ENCODE measurements at regions not wholly inside any gene's neighbourhood (a gene's known extent, or its start where the extent isn't known, plus 50 kb on each side); places are given as distances from the start of the nearest gene placed in this dataset.

DNA sequence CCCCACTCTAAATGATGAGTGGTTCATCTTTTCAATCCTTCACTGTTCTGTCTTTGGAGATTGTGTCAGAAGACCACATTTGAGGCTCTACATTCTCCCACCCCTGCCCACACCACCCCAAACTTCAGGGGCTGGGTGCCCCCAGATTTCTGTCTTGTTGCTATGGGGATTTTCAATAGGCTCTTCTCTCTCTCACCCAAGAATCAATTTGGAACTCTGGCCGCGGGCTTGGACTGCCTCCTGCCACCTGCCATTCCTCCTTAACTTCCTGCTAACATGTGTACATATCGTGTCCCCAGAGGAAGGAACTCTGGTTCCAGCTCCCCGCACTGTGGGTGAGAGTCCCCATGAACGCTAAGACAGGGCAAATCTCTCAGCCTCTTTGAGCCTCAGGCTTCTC lies 67.4 kb upstream of the LARS2 start:
- TF ChIP-seq CTBP1 (IDR thresholded peaks at IDR 0.05; ENCODE audit: borderline replicate concordance) (no peak), ZNF384 (IDR thresholded peaks at IDR 0.05) (no peak), BHLHE40 (IDR thresholded peaks at IDR 0.05; ENCODE audit: borderline replicate concordance) (no peak), LEF1 (IDR thresholded peaks at IDR 0.05; ENCODE audit: borderline replicate concordance) (no peak), SUZ12 (IDR thresholded peaks at IDR 0.05) (no peak)
- DNase-seq (ENCODE audit: extremely low spot score), result no peak
- ChIA-PET CTCF (no interaction called here), POLR2A (no interaction called here)

DNA sequence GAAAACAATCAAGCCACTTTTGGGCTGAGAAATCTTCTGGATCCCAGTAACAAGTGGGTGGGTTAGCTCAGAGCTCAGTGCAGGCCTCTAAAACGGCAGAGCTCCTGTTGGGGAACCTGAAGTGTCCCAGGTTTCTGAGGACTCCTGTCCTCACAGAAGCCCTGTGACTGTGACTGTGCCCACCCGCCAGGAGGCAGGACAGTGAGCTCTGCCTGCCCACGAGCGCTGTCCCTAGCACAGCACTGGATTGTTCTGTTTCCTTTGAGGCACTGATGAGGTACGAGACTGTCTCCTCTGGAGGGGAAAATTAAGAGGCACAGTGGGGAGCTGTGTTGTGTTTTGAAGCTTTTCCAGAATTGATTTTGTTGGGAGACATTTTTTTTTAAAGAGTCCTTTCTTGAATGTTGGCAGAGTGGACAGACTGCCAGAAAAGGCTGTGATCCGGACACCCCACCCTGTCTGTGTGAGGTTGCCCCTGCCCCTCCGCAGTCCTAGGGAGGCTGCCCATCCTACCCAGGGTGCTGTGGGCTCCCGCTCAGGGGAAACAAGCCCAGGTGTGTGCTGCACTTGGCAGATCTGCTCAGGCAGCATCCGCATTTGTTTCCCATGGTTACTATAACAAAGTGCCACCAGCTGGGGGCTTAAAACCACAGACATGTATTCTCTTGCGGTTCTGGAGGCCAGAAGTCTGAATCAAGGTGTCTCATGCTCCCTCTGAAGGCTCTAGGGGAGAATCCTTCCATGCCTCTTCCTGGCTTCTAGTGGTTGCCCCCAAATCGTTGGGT lies 66.6 kb upstream of the LARS2 start:
- POLR2A ChIA-PET, result no interaction called here
- TF ChIP-seq, protein P1, sequence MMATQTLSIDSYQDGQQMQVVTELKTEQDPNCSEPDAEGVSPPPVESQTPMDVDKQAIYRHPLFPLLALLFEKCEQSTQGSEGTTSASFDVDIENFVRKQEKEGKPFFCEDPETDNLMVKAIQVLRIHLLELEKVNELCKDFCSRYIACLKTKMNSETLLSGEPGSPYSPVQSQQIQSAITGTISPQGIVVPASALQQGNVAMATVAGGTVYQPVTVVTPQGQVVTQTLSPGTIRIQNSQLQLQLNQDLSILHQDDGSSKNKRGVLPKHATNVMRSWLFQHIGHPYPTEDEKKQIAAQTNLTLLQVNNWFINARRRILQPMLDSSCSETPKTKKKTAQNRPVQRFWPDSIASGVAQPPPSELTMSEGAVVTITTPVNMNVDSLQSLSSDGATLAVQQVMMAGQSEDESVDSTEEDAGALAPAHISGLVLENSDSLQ (IDR thresholded peaks at IDR 0.05), result no peak
- TF ChIP-seq CTBP1 (IDR thresholded peaks at IDR 0.05; ENCODE audit: borderline replicate concordance) (no peak), SUZ12 (IDR thresholded peaks at IDR 0.05) (no peak), ELF4 (IDR thresholded peaks at IDR 0.05) (no peak), NFRKB (IDR thresholded peaks at IDR 0.05) (no peak), FOXM1 (IDR thresholded peaks at IDR 0.05; ENCODE audit: borderline replicate concordance) (no peak), SP1 (IDR thresholded peaks at IDR 0.05) (no peak), FOXA1 (IDR thresholded peaks at IDR 0.05) (no peak), TARDBP (IDR thresholded peaks at IDR 0.05) (no peak), ZNF384 (IDR thresholded peaks at IDR 0.05) (no peak), FOXK2 (IDR thresholded peaks at IDR 0.05) (no peak)
- no peak for DNase-seq (ENCODE audit: extremely low spot score)
- CTCF ChIA-PET, result no interaction called here

DNA sequence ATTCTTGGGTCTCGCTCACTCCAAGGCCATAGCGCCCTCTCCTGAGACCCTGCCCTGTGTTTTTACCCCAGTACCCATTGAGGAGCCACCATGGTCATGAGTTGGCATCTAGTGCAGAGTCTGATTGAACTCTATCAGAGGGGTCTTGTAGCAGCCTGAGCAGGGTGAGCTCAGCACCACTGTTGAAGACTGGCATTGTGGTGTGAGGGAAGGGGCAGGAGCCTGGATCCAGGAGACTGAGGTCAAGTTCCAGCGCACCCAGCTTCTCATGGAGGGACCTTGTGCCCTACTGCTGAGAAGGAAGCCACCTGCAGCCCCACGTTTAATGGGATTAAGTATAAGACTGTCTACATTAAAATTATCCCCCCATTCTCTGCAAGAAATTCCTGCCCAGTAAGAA lies 65.8 kb upstream of the LARS2 start:
- ChIA-PET POLR2A (no interaction called here), CTCF (no interaction called here)
- TF ChIP-seq L3MBTL2 (conservative IDR thresholded peaks at IDR 0.05) (no peak), SUZ12 (IDR thresholded peaks at IDR 0.05) (no peak), TARDBP (IDR thresholded peaks at IDR 0.05) (no peak), FOXM1 (IDR thresholded peaks at IDR 0.05; ENCODE audit: borderline replicate concordance) (no peak), ELF4 (IDR thresholded peaks at IDR 0.05) (no peak), SP1 (IDR thresholded peaks at IDR 0.05) (no peak), ARNT (IDR thresholded peaks at IDR 0.05) (no peak), FOXK2 (IDR thresholded peaks at IDR 0.05) (no peak), HDGF (IDR thresholded peaks at IDR 0.05; ENCODE audit: borderline replicate concordance) (no peak), NFRKB (IDR thresholded peaks at IDR 0.05) (no peak), BHLHE40 (IDR thresholded peaks at IDR 0.05; ENCODE audit: borderline replicate concordance) (no peak), ZNF384 (IDR thresholded peaks at IDR 0.05) (no peak), FOXA1 (IDR thresholded peaks at IDR 0.05) (no peak), CTBP1 (IDR thresholded peaks at IDR 0.05; ENCODE audit: borderline replicate concordance) (no peak)
- TF ChIP-seq, protein P1 (IDR thresholded peaks at IDR 0.05), result no peak
- DNase-seq (ENCODE audit: extremely low spot score), result no peak

DNA sequence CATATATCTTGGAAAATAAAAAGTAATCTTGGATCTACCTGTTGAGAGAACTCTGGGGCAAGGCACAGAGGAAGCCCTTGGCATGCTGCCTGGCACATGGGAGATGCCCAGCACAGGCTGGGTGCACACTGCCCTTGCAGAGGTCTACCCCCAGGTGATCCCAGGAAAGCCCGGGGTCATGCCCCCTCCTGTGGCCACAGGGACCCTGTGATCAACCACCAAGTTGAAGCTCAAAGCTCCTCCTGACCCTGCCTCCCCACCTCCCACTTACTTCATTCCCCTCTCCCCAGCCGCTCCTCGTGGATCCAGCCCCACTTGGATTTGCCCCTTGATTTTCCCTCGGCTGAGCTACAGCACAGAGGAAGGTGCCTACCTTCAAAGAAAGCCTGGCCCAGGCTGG lies 62.7 kb upstream of the LARS2 start:
- no peak for DNase-seq (ENCODE audit: extremely low spot score)
- TF ChIP-seq BHLHE40 (IDR thresholded peaks at IDR 0.05; ENCODE audit: borderline replicate concordance) (no peak), FOXK2 (IDR thresholded peaks at IDR 0.05) (no peak), ARNT (IDR thresholded peaks at IDR 0.05) (no peak), CTBP1 (IDR thresholded peaks at IDR 0.05; ENCODE audit: borderline replicate concordance) (no peak), FOXM1 (IDR thresholded peaks at IDR 0.05; ENCODE audit: borderline replicate concordance) (no peak), ZNF384 (IDR thresholded peaks at IDR 0.05) (no peak), HDGF (IDR thresholded peaks at IDR 0.05; ENCODE audit: borderline replicate concordance) (no peak), FOXA1 (IDR thresholded peaks at IDR 0.05) (no peak)
- CTCF ChIA-PET, result no interaction called here
- POLR2A ChIA-PET, result no interaction called here

DNA sequence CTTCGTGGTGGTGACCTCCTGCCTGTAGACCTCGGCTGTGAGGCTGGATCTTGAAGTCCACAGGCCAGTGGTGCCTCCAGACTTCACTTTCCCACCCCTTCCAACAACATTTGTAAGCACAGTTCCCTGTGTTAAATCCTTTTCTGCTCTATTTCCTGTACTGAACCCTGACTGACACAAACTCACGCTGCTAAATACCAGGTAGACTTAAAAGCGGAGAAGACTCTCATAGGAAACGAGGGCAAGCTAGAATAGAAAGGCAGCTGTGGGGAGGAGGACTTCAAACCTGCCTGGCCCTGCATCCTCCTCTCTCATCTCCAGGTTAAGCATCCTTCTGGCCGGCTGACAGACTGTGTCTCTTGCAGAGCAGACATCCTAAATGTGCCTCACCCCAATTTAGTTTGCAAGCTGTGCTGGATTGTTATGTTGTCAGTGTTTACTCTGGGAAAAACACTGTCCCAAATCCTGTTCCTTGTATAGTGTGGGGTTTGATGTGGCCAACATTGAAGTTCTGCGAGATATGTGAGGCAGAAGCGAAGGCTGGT lies 58.5 kb upstream of the LARS2 start:
- no peak for DNase-seq (ENCODE audit: extremely low spot score)
- TF ChIP-seq L3MBTL2 (conservative IDR thresholded peaks at IDR 0.05) (no peak), SUZ12 (IDR thresholded peaks at IDR 0.05) (no peak), BHLHE40 (IDR thresholded peaks at IDR 0.05; ENCODE audit: borderline replicate concordance) (no peak), LEF1 (IDR thresholded peaks at IDR 0.05; ENCODE audit: borderline replicate concordance) (no peak), ELF4 (IDR thresholded peaks at IDR 0.05) (no peak), FOXM1 (IDR thresholded peaks at IDR 0.05; ENCODE audit: borderline replicate concordance) (no peak), NFRKB (IDR thresholded peaks at IDR 0.05) (no peak), FOXK2 (IDR thresholded peaks at IDR 0.05) (no peak), ZNF384 (IDR thresholded peaks at IDR 0.05) (no peak)
- POLR2A ChIA-PET, result no interaction called here
- CTCF ChIA-PET, result no interaction called here

DNA sequence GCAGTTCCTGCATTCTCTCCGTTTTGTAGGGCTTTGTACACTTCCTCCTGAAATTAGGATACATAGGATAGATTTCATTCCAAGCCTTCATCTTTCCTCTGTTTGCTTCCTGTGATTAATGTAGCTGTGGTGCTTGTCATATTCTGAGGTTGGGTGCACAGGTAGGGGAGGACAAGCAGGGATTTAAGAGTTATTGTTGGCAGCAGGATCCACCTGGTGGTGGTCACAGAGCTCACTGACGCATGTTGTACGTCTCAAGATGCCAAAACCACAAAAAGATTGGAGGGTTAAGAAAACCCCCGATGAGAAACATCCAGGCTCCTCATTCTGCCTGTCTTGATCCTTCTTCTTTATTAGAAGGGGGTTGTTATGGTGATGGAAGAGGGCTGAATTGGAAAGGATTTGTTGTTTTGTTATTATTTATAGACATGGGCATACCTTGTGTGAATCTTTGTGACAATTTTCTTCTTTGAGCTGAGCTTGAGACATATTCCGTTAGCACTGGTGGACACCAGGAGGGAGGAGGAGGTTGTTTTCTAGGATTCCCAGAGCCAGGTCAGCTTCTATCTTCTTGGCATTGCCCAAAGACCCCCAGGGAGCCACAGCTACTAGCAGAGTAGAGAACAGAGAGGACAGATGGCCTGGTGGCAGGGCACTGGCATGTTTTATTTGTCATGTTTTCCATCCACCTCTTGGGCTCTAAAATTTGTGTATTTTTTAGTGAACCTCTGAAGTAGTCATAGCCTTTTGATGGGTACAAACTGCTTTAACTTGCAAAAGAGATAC lies 57.7 kb upstream of the LARS2 start:
- TF ChIP-seq ZNF384 (IDR thresholded peaks at IDR 0.05) (no peak), FOXK2 (IDR thresholded peaks at IDR 0.05) (no peak), BHLHE40 (IDR thresholded peaks at IDR 0.05; ENCODE audit: borderline replicate concordance) (no peak), CTBP1 (IDR thresholded peaks at IDR 0.05; ENCODE audit: borderline replicate concordance) (no peak), TARDBP (IDR thresholded peaks at IDR 0.05) (no peak), SUZ12 (IDR thresholded peaks at IDR 0.05) (no peak), SP1 (IDR thresholded peaks at IDR 0.05) (no peak), NFRKB (IDR thresholded peaks at IDR 0.05) (no peak), LEF1 (IDR thresholded peaks at IDR 0.05; ENCODE audit: borderline replicate concordance) (no peak)
- TF ChIP-seq, protein P1 (IDR thresholded peaks at IDR 0.05), result no peak
- DNase-seq (ENCODE audit: extremely low spot score), result no peak
- ChIA-PET CTCF (no interaction called here), POLR2A (no interaction called here)
